OCI-LY3 (cell line): ENCODE measurements at regions not wholly inside any gene's neighbourhood (a gene's known extent, or its start where the extent isn't known, plus 50 kb on each side); places are given as distances from the start of the nearest gene placed in this dataset.

Experiments used
- CTCF ChIP-seq: fragments of 200-600, 300-600 bp; sonication (generic); IDR thresholded peaks from 2 replicates; pipeline ENCODE4 v1.5.1; 2014; ENCODE audit warnings: antibody characterized with exemption, low read length, low read depth
- EZH2phosphoT487 ChIP-seq: fragments of 200-600 bp; shearing (Covaris generic); IDR thresholded peaks from 2 replicates; pipeline ENCODE4 v1.6.1; 2018; ENCODE audit warnings: antibody characterized with exemption, mixed run types, low read depth

DNA sequence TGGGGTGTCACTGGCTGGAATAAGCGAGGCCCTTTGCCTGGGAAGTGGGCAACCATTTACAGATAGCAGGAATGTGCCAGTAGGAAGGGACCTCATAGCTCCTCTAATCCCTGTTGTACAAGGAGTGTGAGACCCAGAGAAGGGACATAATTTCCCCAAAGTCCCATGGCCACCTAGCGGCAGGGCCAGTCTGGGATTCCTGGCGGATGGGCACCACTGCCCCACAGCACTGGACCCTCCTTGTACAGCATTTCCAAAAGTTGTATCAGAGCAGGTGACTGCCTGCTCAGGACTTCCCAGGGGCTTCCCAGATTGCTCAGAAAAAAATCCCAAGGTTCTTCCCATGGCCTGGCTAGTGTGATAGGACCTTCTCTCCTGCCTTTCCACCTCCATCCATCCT, 185.8 kb downstream of the GLI2 start:
- TF ChIP-seq CTCF: no peak
- no peak for TF ChIP-seq EZH2phosphoT487
